Epithelial cell of esophagus (primary cell): ENCODE measurements at regions not wholly inside any gene's neighbourhood (a gene's known extent, or its start where the extent isn't known, plus 50 kb on each side); places are given as distances from the start of the nearest gene placed in this dataset.
"Not testable (repeated sequence)": the region's sequence is repeated elsewhere in the genome, so short reads cannot be mapped to it uniquely, and the experiment has no call there.

Experiments
- DNase-seq: peaks from one replicate; pipeline ENCODE4 v3.0.0; 2010; ENCODE audit warnings: low read depth
- H3K4me3 ChIP-seq: 2 replicates; pipeline ENCODE4 v1.5.1; 2011; ENCODE audit warnings: mild to moderate bottlenecking, low read length, control low read depth
- CTCF ChIP-seq: IDR thresholded peaks from 2 replicates; pipeline ENCODE4 v1.5.1; 2011; ENCODE audit warnings: low read depth, mild to moderate bottlenecking, low read length, control low read depth, inconsistent platforms; ENCODE audit not compliant: insufficient read depth; ENCODE audit errors: missing control alignments

- not testable (repeated sequence) for DNase-seq, H3K4me3 ChIP-seq
Observed at GRCh38 chr10:78096486-78096885, 62.8 kb downstream of the RPS24 start.

- H3K4me3 ChIP-seq = not testable (repeated sequence)
Observed at GRCh38 chr10:78102593-78102992, 68.9 kb downstream of the RPS24 start.

GRCh38 chr10:78109210-78109609 lies 75.5 kb downstream of the RPS24 start:
- DNase-seq = no peak
- TF ChIP-seq CTCF = no peak
- H3K4me3 ChIP-seq = no peak overlapping the region

More at GRCh38 chr10:78102593-78102992, 68.9 kb downstream of the RPS24 start:
- not testable (repeated sequence) for DNase-seq

- no peak overlapping the region for H3K4me3 ChIP-seq
- no peak for DNase-seq
- TF ChIP-seq CTCF = no peak
Observed at GRCh38 chr10:78115135-78115853, 81.6 kb downstream of the RPS24 start.

GRCh38 chr10:78116361-78116760 lies 82.7 kb downstream of the RPS24 start:
- no peak for DNase-seq
- no peak for TF ChIP-seq CTCF
- no peak overlapping the region for H3K4me3 ChIP-seq

- DNase-seq = no peak
- no peak overlapping the region for H3K4me3 ChIP-seq
- TF ChIP-seq CTCF = no peak
Observed at GRCh38 chr10:78118591-78118990, 84.9 kb downstream of the RPS24 start.

GRCh38 chr10:78121801-78122200 lies 88.1 kb downstream of the RPS24 start:
- no peak for DNase-seq
- no peak overlapping the region for H3K4me3 ChIP-seq
- no peak for TF ChIP-seq CTCF

- no peak for TF ChIP-seq CTCF
- DNase-seq = no peak
- H3K4me3 ChIP-seq = no peak overlapping the region
Observed at GRCh38 chr10:78124167-78124566, 90.5 kb downstream of the RPS24 start.
